HG03045 (cell line): ENCODE measurements at regions not wholly inside any gene's neighbourhood (a gene's known extent, or its start where the extent isn't known, plus 50 kb on each side); places are given as distances from the start of the nearest gene placed in this dataset.

Experiments
- ATAC-seq: cut with Tn5 transposase; IDR thresholded peaks from one replicate; pipeline ENCODE4 v1.9.1; 2021; ENCODE audit warnings: mild to moderate bottlenecking, moderate library complexity; ENCODE audit not compliant: unreplicated experiment

DNA sequence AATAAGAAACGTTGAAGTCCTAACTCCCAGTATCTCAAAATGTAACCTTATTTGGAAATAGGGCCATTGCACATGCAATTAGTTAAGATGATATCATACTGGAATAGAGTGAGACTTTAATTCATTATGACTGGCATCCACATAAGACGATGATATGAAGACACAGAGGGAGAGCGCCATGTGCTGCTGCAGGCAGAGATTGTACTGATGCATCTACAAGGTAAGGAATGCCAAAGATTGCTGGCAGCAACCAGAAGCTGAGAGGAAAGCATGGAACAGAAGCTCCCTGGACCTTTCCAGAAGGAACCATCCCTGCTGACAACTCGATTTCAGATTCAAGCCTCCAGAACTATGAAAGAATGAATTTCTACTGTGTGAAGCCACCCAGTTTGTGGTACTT is 697.0 kb upstream of the INTU start:
- ATAC-seq, result no peak

DNA sequence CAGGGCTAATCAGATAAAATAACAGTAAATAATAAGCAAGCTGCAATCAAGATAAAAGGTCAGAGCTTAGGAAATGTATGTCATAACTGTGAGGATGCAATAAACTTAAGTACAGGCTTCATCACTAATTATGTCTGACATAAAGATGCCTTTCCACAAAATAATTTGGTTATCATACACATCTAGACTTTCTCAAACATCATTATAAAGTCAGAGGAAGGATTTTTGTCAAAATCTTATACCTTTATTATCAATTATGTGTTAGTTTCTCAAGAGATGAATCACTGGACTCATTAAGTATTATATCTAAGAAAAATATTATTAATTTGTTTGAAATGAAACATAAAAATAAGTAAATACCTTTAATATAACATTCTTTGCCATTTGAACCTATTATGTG is 695.4 kb upstream of the INTU start:
- no peak for ATAC-seq

DNA sequence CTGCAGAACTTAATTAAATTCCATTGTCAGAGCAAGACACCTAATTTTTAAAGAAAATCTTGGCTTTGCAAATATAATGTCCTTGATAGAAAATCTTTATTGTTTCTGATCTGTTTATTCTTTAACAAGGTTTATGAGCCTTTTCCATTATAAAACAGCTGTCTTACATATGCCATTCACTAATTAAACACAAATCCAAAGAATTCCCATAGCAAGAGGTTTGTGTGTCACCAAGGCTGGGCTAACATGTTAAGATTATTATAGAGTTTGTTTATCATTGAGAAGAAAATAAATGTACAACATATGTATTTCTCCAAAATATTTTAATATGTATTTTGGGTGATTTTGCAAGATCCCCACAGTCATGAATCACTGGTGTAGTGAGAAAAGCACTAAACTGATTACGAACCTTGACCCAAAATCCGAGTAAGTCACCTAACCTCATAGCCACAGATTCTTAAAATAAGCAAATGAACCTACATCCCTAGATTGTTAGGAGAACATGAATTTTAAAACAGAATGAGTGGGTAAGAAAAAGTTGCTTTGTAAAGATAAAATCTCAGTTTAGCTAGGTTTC is 694.8 kb upstream of the INTU start:
- no peak for ATAC-seq

GRCh38 chr4:126939401-126939800 is 693.4 kb upstream of the INTU start:
- ATAC-seq, result no peak

GRCh38 chr4:126947536-126947935 is 685.2 kb upstream of the INTU start:
- ATAC-seq, result no peak

DNA sequence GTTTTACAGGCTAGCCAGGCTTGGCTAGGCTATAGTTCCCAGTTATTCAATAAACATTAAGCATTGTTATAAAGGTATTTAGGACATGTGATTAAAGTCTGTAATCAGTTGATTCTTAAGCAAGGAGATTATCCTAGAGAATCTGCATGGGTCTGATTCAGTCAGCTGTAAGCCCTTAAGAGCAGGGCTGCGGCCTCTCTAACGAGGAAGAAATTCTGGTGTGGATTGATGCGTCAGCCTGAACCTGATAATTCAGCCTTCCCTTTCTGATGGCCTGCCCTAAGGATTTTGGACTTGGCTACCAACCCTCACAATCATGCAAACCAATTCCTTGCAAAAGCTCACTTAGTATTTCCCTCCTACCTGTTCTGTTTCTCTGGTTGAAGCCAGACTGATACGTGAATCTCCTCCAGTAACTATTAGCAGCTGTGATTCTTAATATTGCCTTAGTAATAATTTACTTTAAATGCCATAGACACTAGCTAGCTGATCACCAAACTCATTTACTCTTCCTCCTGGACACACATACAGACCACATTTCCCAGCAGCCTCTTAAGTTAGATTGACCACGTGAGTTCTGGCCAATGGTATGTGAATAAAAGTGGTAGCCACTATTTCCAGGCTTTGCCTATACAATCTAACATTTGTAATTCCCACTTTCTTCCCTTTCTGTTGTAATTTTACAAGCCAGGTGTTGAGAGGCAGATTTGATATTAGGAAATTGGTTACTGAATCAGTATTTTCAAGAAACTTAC is 678.0 kb upstream of the INTU start:
- no peak for ATAC-seq

DNA sequence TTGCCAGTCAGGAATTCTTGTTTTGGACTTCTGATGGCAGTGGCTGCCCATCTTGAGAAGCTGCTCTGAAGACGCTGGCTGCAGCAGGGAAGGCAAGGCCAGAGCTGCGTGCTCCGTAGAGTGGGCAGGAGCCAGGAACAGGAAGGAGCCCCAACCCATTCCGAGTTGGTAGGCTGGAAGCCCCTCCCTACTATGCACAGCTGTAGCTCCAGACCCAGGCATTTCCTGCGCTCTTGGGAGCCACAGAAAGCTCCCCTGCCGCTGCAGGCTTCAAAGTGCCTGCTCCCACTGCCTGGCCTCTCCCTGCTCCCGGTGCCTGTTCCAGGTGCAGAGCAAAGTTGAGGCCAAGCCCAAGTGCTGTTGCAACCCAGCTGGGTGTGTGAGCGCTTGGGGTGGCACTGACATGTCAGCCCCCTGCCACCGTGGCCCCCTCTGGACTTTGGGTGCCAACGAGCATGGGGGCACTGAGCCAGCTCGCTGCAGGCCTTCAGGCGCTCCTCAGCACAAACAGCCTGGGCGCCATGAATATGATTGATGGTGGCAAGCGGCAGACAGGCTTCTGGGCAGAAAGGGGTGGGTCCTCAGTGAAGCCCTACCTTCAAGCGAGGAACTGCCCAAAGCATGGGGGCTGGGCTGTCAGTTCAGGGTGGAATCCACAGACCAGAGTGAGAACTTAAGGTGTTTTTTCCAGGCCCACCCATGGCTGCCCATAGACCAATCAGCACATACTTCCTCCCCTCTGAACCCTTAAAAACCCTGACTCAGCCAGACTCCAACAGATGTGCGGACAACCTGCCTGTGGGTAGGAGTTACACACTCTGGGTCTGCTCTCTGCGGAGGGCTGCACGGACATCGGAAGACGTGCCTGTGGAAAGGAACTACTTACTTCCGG is 677.2 kb upstream of the INTU start:
- no peak for ATAC-seq

DNA sequence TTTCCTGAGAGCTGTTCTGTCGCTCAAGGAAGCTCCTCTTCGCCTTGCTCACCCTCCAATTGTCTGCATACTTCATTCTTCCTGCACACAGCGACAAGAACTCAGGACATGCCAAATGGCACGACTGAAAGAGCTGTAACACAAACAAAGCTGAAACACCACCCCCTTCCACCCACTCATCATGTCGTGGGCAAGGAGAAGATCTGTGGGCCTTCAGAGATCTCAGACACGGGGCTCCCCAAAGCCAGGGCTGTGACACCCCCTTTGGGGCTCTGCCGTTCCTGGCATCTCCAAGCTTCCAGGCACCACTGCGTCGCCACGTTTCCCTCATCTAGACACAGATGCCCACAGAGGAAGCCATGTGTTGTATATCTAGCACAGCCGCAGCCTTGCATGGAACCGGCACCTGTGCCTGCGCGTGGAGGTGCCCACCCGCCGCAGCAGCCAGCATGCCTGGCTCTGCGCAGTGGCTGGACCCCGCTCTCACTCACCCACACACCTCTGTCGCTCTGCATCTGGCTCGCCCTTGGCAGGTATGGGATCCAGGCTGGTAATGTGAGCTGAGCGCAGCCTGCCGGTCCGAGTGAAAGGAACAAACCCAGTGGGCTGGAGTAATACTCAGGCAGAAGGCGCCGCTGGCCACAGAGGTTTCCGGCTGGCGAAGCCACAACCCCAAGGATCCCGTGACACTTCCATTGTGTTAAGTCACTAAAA is 676.4 kb upstream of the INTU start:
- no peak for ATAC-seq

DNA sequence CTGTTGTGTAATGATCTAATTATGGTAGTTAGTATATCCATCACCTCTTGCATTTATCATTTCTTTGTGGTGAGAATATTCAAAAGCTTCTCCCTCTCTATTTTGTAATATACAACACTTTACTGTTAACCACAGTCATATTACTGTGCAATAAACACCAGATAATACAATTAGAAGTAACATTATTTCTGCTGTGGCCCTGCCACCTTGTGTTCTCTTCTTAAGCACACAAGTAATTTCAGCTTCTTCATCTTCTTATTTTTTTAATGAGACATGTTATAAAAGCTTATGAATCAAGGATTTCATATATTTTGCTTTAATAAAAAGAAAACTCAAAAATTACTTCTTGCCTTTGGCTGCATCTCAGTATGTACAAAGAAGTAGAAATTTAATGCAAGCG is 675.2 kb upstream of the INTU start:
- no peak for ATAC-seq

DNA sequence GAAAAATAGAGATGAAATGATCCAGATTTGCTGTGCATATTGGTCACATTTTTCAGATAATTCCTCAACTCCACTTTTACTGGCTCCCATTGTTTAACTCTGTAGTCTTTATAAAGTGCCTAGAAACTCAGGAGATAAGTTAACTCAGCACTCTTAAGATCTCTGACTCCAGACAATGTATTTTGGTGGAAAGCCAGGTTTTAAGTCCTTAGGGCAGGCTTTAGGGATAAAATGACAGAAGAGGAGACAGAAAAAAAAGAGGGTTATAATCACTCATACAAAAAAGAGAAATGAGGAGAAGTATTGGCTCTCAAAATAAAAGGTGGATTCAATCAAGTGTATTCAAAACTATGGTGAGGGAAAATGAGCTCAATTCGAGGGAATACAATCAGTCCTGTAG is 674.8 kb upstream of the INTU start:
- ATAC-seq, result no peak

- ATAC-seq, result no peak
Measured at GRCh38 chr4:126958482-126958881, 674.3 kb upstream of the INTU start.

- no peak for ATAC-seq
Measured at GRCh38 chr4:126959056-126959745, 673.6 kb upstream of the INTU start.

DNA sequence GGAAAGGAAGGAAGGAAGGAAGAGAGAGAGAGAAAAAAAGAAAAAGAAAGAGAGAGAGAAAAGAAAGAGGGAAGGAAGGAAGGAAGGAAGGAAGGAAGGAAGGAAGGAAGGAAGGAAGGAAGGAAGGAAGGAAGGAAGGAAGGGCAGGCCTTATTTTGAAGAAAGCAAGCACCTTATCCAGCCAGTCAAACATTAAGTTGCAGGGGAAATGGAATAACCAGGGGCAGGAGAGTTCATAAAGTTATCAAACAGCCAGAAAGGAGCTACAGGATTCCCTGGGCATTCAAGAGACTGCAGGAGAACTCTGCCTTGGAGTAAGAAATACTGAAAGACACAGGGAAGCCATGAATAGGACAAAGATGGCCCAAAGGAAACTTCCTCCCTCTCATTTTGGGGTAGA is 672.0 kb upstream of the INTU start:
- no peak for ATAC-seq

- ATAC-seq, result no peak
Measured at GRCh38 chr4:126961661-126962060, 671.1 kb upstream of the INTU start.

GRCh38 chr4:126965877-126966276 is 666.9 kb upstream of the INTU start:
- no peak for ATAC-seq

DNA sequence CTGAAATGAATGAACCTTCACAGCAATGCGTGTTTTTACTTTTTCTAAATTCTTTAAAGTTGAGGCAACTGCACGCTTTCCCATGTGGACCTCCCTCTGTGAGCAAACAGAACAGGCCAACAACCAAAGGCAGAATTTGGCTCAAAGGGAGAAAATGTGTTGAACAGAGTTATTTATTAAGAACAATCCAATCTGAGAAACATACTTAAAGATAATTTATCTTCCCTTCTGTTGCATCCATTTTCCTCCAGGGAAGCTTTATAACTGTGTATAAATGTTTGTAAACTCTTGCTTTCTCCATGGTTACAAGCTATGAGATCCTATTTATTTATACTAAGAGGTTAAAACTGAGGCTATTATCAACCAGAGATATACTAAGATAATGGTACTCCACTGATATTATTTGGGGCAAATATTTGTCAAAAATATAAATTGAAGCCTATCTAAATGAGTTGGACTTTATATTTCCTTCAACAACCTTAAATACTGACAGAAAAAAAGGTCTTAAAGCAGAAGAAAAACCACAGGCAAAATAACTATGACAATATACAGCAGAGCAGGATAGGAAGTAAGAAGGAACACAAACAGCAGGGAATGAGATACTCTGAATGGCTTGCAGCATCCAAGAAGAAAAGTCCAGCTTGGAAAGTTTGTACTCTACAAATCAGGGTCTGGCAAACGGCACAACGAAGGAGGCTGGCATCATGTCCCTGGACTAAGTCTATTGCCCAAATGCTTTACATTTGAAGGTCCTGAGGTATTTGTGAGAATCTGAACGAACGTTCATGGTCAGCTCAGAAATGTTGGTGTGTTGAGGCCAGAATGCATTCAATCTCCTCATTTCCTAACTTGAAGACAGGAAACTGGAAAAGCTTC is 663.2 kb upstream of the INTU start:
- no peak for ATAC-seq

DNA sequence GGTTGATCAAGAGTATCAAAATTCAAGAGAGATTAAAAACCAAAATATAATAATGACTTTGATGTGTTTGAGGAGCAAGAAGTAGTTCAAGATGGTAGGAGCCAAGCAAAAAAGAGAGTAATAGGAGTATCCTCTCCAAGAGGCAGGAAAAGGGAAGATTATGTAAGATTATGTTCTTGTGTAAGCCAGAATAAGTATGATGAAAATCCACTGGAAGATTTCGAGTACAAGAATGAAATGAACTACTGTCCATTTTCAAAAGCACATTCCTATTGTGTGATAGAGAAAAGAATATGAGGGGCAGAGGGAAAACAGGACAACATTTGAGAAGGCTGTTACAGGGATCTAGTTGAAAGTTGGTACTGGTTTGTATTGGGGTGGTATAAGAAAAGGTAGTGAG is 659.6 kb upstream of the INTU start:
- no peak for ATAC-seq

- no peak for ATAC-seq
Measured at GRCh38 chr4:126976850-126977632, 655.7 kb upstream of the INTU start.

DNA sequence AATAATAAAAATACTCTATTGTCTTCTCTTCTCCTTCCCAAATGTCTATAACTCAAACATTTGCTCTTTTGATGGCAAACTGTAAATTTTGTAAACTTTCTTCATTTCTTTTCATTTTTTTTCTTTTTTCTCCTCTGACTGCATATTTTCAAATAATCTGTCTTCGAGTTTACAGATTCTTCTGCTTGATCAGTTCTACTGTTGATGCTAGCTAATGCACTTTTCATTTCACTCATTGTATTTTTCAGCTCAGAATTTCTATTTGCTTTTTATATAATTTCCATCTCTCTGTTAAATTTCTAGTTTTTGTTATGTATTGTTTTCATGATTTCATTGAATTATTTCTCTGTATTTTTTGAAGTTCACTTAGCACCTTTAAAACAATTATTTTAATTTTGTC is 646.8 kb upstream of the INTU start:
- no peak for ATAC-seq
